ENCODE measurements at regions not wholly inside any gene's neighbourhood (a gene's known extent, or its start where the extent isn't known, plus 50 kb on each side); places are given as distances from the start of the nearest gene placed in this dataset.

- Histone ChIP-seq H3K27me3 (ENCODE audit: control insufficient read depth in 3 of 3, insufficient read depth in 3 of 3, low read length in 3 of 3) (no peaks in the 10 kb centered on the region), H3K4me1 (ENCODE audit: control insufficient read depth in 3 of 3, insufficient read depth in 3 of 3, low read length in 3 of 3) (no peaks in the 10 kb centered on the region), H3K9me3 (ENCODE audit: control insufficient read depth in 3 of 3, low read length in 3 of 3) (peaks cover 0 to 7% (median 0%) of the 10 kb centered on the region in 3 donors), H3K27ac (ENCODE audit: low read depth, low read length) (no peak overlapping the region), H3K36me3 (ENCODE audit: control insufficient read depth in 3 of 3, insufficient read depth in 3 of 3, low read length in 3 of 3) (no peaks in the 10 kb centered on the region), H3K9ac (ENCODE audit: low read depth in 1 of 3, low read length in 3 of 3) (no peak overlapping the region), H3K4me3 (ENCODE audit: low read length in 3 of 3) (no peak overlapping the region)
Observed at GRCh38 chr20:16158090-16158975, 414.9 kb downstream of the KIF16B start.

- Histone ChIP-seq H3K36me3 (ENCODE audit: control insufficient read depth in 3 of 3, insufficient read depth in 3 of 3, low read length in 3 of 3) (no peaks in the 10 kb centered on the region), H3K4me1 (ENCODE audit: control insufficient read depth in 3 of 3, insufficient read depth in 3 of 3, low read length in 3 of 3) (no peaks in the 10 kb centered on the region), H3K27me3 (ENCODE audit: control insufficient read depth in 3 of 3, insufficient read depth in 3 of 3, low read length in 3 of 3) (no peaks in the 10 kb centered on the region), H3K4me3 (ENCODE audit: low read length in 3 of 3) (no peak overlapping the region), H3K27ac (ENCODE audit: low read depth, low read length) (no peak overlapping the region), H3K9ac (ENCODE audit: low read depth in 1 of 3, low read length in 3 of 3) (no peak overlapping the region), H3K9me3 (ENCODE audit: control insufficient read depth in 3 of 3, low read length in 3 of 3) (no peaks in the 10 kb centered on the region)
Observed at GRCh38 chr20:16147916-16148315, 425.3 kb downstream of the KIF16B start.

- H3K27ac ChIP-seq (ENCODE audit: low read depth, low read length), result no peak overlapping the region
- H3K27me3 ChIP-seq (ENCODE audit: control insufficient read depth in 3 of 3, insufficient read depth in 3 of 3, low read length in 3 of 3), result no peaks in the 10 kb centered on the region
- no peaks in the 10 kb centered on the region for H3K36me3 ChIP-seq (ENCODE audit: control insufficient read depth in 3 of 3, insufficient read depth in 3 of 3, low read length in 3 of 3)
- no peaks in the 10 kb centered on the region for H3K4me1 ChIP-seq (ENCODE audit: control insufficient read depth in 3 of 3, insufficient read depth in 3 of 3, low read length in 3 of 3)
- H3K9ac ChIP-seq (ENCODE audit: low read depth in 1 of 3, low read length in 3 of 3), result no peak overlapping the region
- H3K4me3 ChIP-seq (ENCODE audit: low read length in 3 of 3), result no peak overlapping the region
- no peaks in the 10 kb centered on the region for H3K9me3 ChIP-seq (ENCODE audit: control insufficient read depth in 3 of 3, low read length in 3 of 3)
Observed at GRCh38 chr20:16147216-16147615, 426.0 kb downstream of the KIF16B start.

GRCh38 chr20:16145919-16146318 is 427.3 kb downstream of the KIF16B start:
- H3K4me1 ChIP-seq (ENCODE audit: control insufficient read depth in 3 of 3, insufficient read depth in 3 of 3, low read length in 3 of 3), result no peaks in the 10 kb centered on the region
- no peaks in the 10 kb centered on the region for H3K27me3 ChIP-seq (ENCODE audit: control insufficient read depth in 3 of 3, insufficient read depth in 3 of 3, low read length in 3 of 3)
- no peak overlapping the region for H3K27ac ChIP-seq (ENCODE audit: low read depth, low read length)
- no peak overlapping the region for H3K4me3 ChIP-seq (ENCODE audit: low read length in 3 of 3)
- H3K9me3 ChIP-seq (ENCODE audit: control insufficient read depth in 3 of 3, low read length in 3 of 3), result no peaks in the 10 kb centered on the region
- H3K36me3 ChIP-seq (ENCODE audit: control insufficient read depth in 3 of 3, insufficient read depth in 3 of 3, low read length in 3 of 3), result no peaks in the 10 kb centered on the region
- H3K9ac ChIP-seq (ENCODE audit: low read depth in 1 of 3, low read length in 3 of 3), result no peak overlapping the region

GRCh38 chr20:16143596-16143995 is 429.7 kb downstream of the KIF16B start:
- no peak overlapping the region for H3K4me3 ChIP-seq (ENCODE audit: low read length in 3 of 3)
- H3K4me1 ChIP-seq (ENCODE audit: control insufficient read depth in 3 of 3, insufficient read depth in 3 of 3, low read length in 3 of 3), result no peaks in the 10 kb centered on the region
- H3K27ac ChIP-seq (ENCODE audit: low read depth, low read length), result no peak overlapping the region
- H3K9ac ChIP-seq (ENCODE audit: low read depth in 1 of 3, low read length in 3 of 3), result no peak overlapping the region
- no peaks in the 10 kb centered on the region for H3K27me3 ChIP-seq (ENCODE audit: control insufficient read depth in 3 of 3, insufficient read depth in 3 of 3, low read length in 3 of 3)
- H3K36me3 ChIP-seq (ENCODE audit: control insufficient read depth in 3 of 3, insufficient read depth in 3 of 3, low read length in 3 of 3), result no peaks in the 10 kb centered on the region
- no peaks in the 10 kb centered on the region for H3K9me3 ChIP-seq (ENCODE audit: control insufficient read depth in 3 of 3, low read length in 3 of 3)

- no peak overlapping the region for H3K9ac ChIP-seq (ENCODE audit: low read depth in 1 of 3, low read length in 3 of 3)
- H3K4me3 ChIP-seq (ENCODE audit: low read length in 3 of 3), result no peak overlapping the region
- H3K9me3 ChIP-seq (ENCODE audit: control insufficient read depth in 3 of 3, low read length in 3 of 3), result no peaks in the 10 kb centered on the region
- H3K36me3 ChIP-seq (ENCODE audit: control insufficient read depth in 3 of 3, insufficient read depth in 3 of 3, low read length in 3 of 3), result no peaks in the 10 kb centered on the region
- no peaks in the 10 kb centered on the region for H3K27me3 ChIP-seq (ENCODE audit: control insufficient read depth in 3 of 3, insufficient read depth in 3 of 3, low read length in 3 of 3)
- H3K27ac ChIP-seq (ENCODE audit: low read depth, low read length), result no peak overlapping the region
- H3K4me1 ChIP-seq (ENCODE audit: control insufficient read depth in 3 of 3, insufficient read depth in 3 of 3, low read length in 3 of 3), result peaks cover 0 to 5% (median 0%) of the 10 kb centered on the region in 3 donors
Observed at GRCh38 chr20:16135630-16136029, 437.6 kb downstream of the KIF16B start.

GRCh38 chr20:16132036-16132798 is 441.0 kb downstream of the KIF16B start:
- Histone ChIP-seq H3K9ac (ENCODE audit: low read depth in 1 of 3, low read length in 3 of 3) (no peak overlapping the region), H3K4me1 (ENCODE audit: control insufficient read depth in 3 of 3, insufficient read depth in 3 of 3, low read length in 3 of 3) (peaks cover 0 to 10% (median 0%) of the 10 kb centered on the region in 3 donors), H3K36me3 (ENCODE audit: control insufficient read depth in 3 of 3, insufficient read depth in 3 of 3, low read length in 3 of 3) (no peaks in the 10 kb centered on the region), H3K9me3 (ENCODE audit: control insufficient read depth in 3 of 3, low read length in 3 of 3) (peaks cover 0 to 4% (median 0%) of the 10 kb centered on the region in 3 donors), H3K4me3 (ENCODE audit: low read length in 3 of 3) (no peak overlapping the region), H3K27ac (ENCODE audit: low read depth, low read length) (no peak overlapping the region), H3K27me3 (ENCODE audit: control insufficient read depth in 3 of 3, insufficient read depth in 3 of 3, low read length in 3 of 3) (no peaks in the 10 kb centered on the region)

- Histone ChIP-seq H3K36me3 (ENCODE audit: control insufficient read depth in 3 of 3, insufficient read depth in 3 of 3, low read length in 3 of 3) (no peaks in the 10 kb centered on the region), H3K27ac (ENCODE audit: low read depth, low read length) (no peak overlapping the region), H3K4me3 (ENCODE audit: low read length in 3 of 3) (no peak overlapping the region), H3K27me3 (ENCODE audit: control insufficient read depth in 3 of 3, insufficient read depth in 3 of 3, low read length in 3 of 3) (no peaks in the 10 kb centered on the region), H3K9ac (ENCODE audit: low read depth in 1 of 3, low read length in 3 of 3) (no peak overlapping the region), H3K4me1 (ENCODE audit: control insufficient read depth in 3 of 3, insufficient read depth in 3 of 3, low read length in 3 of 3) (peaks cover 0 to 16% (median 0%) of the 10 kb centered on the region in 3 donors), H3K9me3 (ENCODE audit: control insufficient read depth in 3 of 3, low read length in 3 of 3) (peaks cover 0 to 4% (median 0%) of the 10 kb centered on the region in 3 donors)
Observed at GRCh38 chr20:16129411-16129810, 443.8 kb downstream of the KIF16B start.

- Histone ChIP-seq H3K4me1 (ENCODE audit: control insufficient read depth in 3 of 3, insufficient read depth in 3 of 3, low read length in 3 of 3) (peaks cover 0 to 16% (median 0%) of the 10 kb centered on the region in 3 donors), H3K27ac (ENCODE audit: low read depth, low read length) (no peak overlapping the region), H3K36me3 (ENCODE audit: control insufficient read depth in 3 of 3, insufficient read depth in 3 of 3, low read length in 3 of 3) (no peaks in the 10 kb centered on the region), H3K4me3 (ENCODE audit: low read length in 3 of 3) (no peak overlapping the region), H3K9me3 (ENCODE audit: control insufficient read depth in 3 of 3, low read length in 3 of 3) (peaks cover 0 to 4% (median 0%) of the 10 kb centered on the region in 3 donors), H3K27me3 (ENCODE audit: control insufficient read depth in 3 of 3, insufficient read depth in 3 of 3, low read length in 3 of 3) (no peaks in the 10 kb centered on the region), H3K9ac (ENCODE audit: low read depth in 1 of 3, low read length in 3 of 3) (no peak overlapping the region)
Observed at GRCh38 chr20:16128538-16129106, 444.6 kb downstream of the KIF16B start.

- H3K9ac ChIP-seq (ENCODE audit: low read depth in 1 of 3, low read length in 3 of 3), result no peak overlapping the region
- H3K36me3 ChIP-seq (ENCODE audit: control insufficient read depth in 3 of 3, insufficient read depth in 3 of 3, low read length in 3 of 3), result no peaks in the 10 kb centered on the region
- H3K4me3 ChIP-seq (ENCODE audit: low read length in 3 of 3), result no peak overlapping the region
- H3K9me3 ChIP-seq (ENCODE audit: control insufficient read depth in 3 of 3, low read length in 3 of 3), result peaks cover 0 to 4% (median 0%) of the 10 kb centered on the region in 3 donors
- no peak overlapping the region for H3K27ac ChIP-seq (ENCODE audit: low read depth, low read length)
- H3K27me3 ChIP-seq (ENCODE audit: control insufficient read depth in 3 of 3, insufficient read depth in 3 of 3, low read length in 3 of 3), result no peaks in the 10 kb centered on the region
- H3K4me1 ChIP-seq (ENCODE audit: control insufficient read depth in 3 of 3, insufficient read depth in 3 of 3, low read length in 3 of 3), result peaks cover 0 to 10% (median 0%) of the 10 kb centered on the region in 3 donors
Observed at GRCh38 chr20:16125816-16126215, 447.4 kb downstream of the KIF16B start.
